Activated T-helper 17 cell treated with anti-CD3 and anti-CD28 coated beads, Interleukin-2, amount 50 U/mL, for 72 hours (primary cell): ENCODE measurements at regions not wholly inside any gene's neighbourhood (a gene's known extent, or its start where the extent isn't known, plus 50 kb on each side); places are given as distances from the start of the nearest gene placed in this dataset.
"Not testable (repeated sequence)": the region's sequence is repeated elsewhere in the genome, so short reads cannot be mapped to it uniquely, and the experiment has no call there.

Experiments
- ATAC-seq: fragments of 150-1000 bp; cut with Tn5 transposase; replicated peaks from 2 replicates; pipeline ENCODE4 v1.10.0; 2021; ENCODE audit warnings: mild to moderate bottlenecking, moderate library complexity
- H3K27ac Mint-ChIP-seq: one replicate; pipeline ENCODE4 v1.8.0; 2022; ENCODE audit warnings: mixed read lengths
- H3K27me3 Mint-ChIP-seq: one replicate; pipeline ENCODE4 v1.8.0; 2022; ENCODE audit warnings: mixed read lengths
- H3K36me3 Mint-ChIP-seq: one replicate; pipeline ENCODE4 v1.8.0; 2022; ENCODE audit warnings: low read depth, mild to moderate bottlenecking, mixed read lengths
- H3K4me1 Mint-ChIP-seq: one replicate; pipeline ENCODE4 v1.8.0; 2022; ENCODE audit warnings: mixed read lengths
- H3K4me3 Mint-ChIP-seq: one replicate; pipeline ENCODE4 v1.8.0; 2022; ENCODE audit warnings: mild to moderate bottlenecking, mixed read lengths
- H3K9me3 Mint-ChIP-seq: one replicate; pipeline ENCODE4 v1.8.0; 2022; ENCODE audit warnings: mixed read lengths

- H3K27me3 Mint-ChIP-seq: no peaks in the 10 kb centered on the region
- H3K27ac Mint-ChIP-seq: no peak overlapping the region
- no peaks in the 10 kb centered on the region for H3K36me3 Mint-ChIP-seq
- ATAC-seq: no peak
- peaks cover under 1% of the 10 kb centered on the region for H3K4me1 Mint-ChIP-seq
- no peaks in the 10 kb centered on the region for H3K9me3 Mint-ChIP-seq
- H3K4me3 Mint-ChIP-seq: no peak overlapping the region
These were observed 131.5 kb upstream of the ACBD5 start for GRCh38 chr10:27372095-27372494.

- not testable (repeated sequence) for H3K27me3 Mint-ChIP-seq, ATAC-seq, H3K9me3 Mint-ChIP-seq, H3K27ac Mint-ChIP-seq, H3K4me1 Mint-ChIP-seq, H3K4me3 Mint-ChIP-seq, H3K36me3 Mint-ChIP-seq
These were observed 130.8 kb upstream of the ACBD5 start for GRCh38 chr10:27371375-27371774.

DNA sequence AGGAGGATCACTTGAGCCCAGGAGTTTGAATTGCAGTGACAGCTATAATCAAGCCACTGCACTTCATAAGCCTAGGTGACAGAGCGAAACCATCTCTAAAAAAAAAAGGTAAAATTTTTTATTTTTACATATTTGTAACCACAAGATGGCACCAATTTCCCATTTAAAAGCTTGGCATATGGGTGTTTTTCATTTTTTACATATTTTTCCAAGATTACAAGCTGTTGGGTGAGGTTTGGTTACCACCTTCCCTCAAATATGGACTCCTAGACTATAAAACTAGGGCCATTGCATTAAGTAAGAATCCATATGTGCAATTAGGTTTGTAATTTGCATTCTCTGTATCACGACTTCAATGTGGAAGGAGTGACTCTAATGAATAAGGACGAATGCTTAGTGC is 129.3 kb upstream of the ACBD5 start:
- H3K27me3 Mint-ChIP-seq: no peaks in the 10 kb centered on the region
- H3K36me3 Mint-ChIP-seq: no peaks in the 10 kb centered on the region
- H3K9me3 Mint-ChIP-seq: no peaks in the 10 kb centered on the region

GRCh38 chr10:27368706-27369105 is 128.1 kb upstream of the ACBD5 start:
- Mint-ChIP-seq H3K27ac (no peak overlapping the region), H3K27me3 (no peaks in the 10 kb centered on the region), H3K36me3 (no peaks in the 10 kb centered on the region), H3K4me3 (no peak overlapping the region), H3K4me1 (peaks cover 6% of the 10 kb centered on the region), H3K9me3 (no peaks in the 10 kb centered on the region)
- ATAC-seq: no peak

More for the DNA sequence above, 129.3 kb upstream of the ACBD5 start:
- Mint-ChIP-seq H3K27ac (no peak overlapping the region), H3K4me1 (peaks cover 6% of the 10 kb centered on the region), H3K4me3 (no peak overlapping the region)
- no peak for ATAC-seq

DNA sequence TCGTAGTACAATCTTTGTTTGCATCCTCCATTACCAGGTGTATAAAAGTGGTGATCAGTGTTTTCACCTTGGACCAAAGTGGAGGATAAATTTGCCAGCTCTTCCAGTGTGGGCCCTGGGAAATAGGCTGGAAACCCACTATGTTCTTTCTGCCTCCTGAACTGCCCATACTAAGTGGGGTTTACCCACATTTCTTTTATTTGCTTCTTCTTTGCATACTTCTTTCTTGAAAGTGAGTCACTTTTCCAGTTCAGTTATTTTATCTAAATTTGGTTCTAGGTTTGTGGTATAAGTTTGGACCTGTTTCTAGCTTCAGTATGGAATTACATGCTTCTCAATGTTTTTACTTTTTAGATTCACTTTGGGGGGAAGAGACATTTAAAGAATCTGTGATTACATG is 126.2 kb upstream of the ACBD5 start:
- Mint-ChIP-seq H3K9me3 (no peaks in the 10 kb centered on the region), H3K27me3 (no peaks in the 10 kb centered on the region), H3K27ac (peak overlapping the region; percentile 7), H3K4me1 (peaks cover 6% of the 10 kb centered on the region), H3K4me3 (no peak overlapping the region), H3K36me3 (no peaks in the 10 kb centered on the region)
- peak; percentile 40 for ATAC-seq

- Mint-ChIP-seq H3K27me3 (no peaks in the 10 kb centered on the region), H3K4me1 (peaks cover 6% of the 10 kb centered on the region), H3K9me3 (no peaks in the 10 kb centered on the region), H3K36me3 (no peaks in the 10 kb centered on the region), H3K27ac (no peak overlapping the region), H3K4me3 (no peak overlapping the region)
- ATAC-seq: no peak
These were observed 123.4 kb upstream of the ACBD5 start for GRCh38 chr10:27364028-27364427.

- ATAC-seq: peak; percentile 92
- H3K9me3 Mint-ChIP-seq: no peaks in the 10 kb centered on the region
- H3K4me3 Mint-ChIP-seq: no peak overlapping the region
- H3K4me1 Mint-ChIP-seq: no peaks in the 10 kb centered on the region
- H3K36me3 Mint-ChIP-seq: no peaks in the 10 kb centered on the region
- H3K27me3 Mint-ChIP-seq: no peaks in the 10 kb centered on the region
- no peak overlapping the region for H3K27ac Mint-ChIP-seq
These were observed 120.1 kb upstream of the ACBD5 start for GRCh38 chr10:27360581-27361172.

GRCh38 chr10:27359792-27360355 is 119.3 kb upstream of the ACBD5 start:
- no peaks in the 10 kb centered on the region for H3K9me3 Mint-ChIP-seq
- no peak for ATAC-seq

GRCh38 chr10:27356738-27357137 is 116.1 kb upstream of the ACBD5 start:
- Mint-ChIP-seq H3K4me3 (no peak overlapping the region), H3K27ac (no peak overlapping the region), H3K27me3 (no peaks in the 10 kb centered on the region), H3K36me3 (no peaks in the 10 kb centered on the region), H3K4me1 (no peaks in the 10 kb centered on the region), H3K9me3 (no peaks in the 10 kb centered on the region)
- no peak for ATAC-seq

More at GRCh38 chr10:27359792-27360355, 119.3 kb upstream of the ACBD5 start:
- Mint-ChIP-seq H3K27ac (no peak overlapping the region), H3K27me3 (no peaks in the 10 kb centered on the region), H3K36me3 (no peaks in the 10 kb centered on the region), H3K4me1 (no peaks in the 10 kb centered on the region), H3K4me3 (no peak overlapping the region)

DNA sequence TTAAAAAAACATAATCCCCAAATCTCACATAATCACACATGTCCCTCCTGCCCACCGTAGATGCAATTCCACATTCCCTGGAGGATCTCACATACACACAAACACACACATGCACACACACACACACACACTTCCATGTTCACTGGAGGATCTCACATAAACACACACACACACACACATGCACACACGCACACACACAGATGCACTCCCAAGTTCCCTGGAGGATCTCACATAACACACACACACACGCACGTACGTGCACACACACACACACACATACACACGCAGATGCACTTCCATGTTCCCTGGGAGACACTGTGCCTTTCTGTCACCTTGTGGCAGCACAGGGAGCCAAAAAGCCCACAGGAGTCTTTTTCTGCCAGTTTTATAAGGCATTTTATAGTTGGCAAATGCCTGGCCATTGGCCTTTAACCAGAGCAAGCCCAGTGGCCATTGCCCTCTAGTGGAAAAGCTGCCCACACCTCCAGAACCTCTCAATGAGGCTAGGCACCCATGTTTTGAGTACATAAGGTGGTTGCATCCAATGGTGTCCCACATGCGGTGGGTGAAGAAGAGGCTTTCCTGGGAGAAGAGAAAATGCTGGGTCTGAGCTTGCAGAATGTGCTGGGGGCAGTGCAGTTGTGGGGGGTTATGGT is 115.4 kb upstream of the ACBD5 start:
- Mint-ChIP-seq H3K4me3 (no peak overlapping the region), H3K36me3 (no peaks in the 10 kb centered on the region), H3K27ac (no peak overlapping the region), H3K9me3 (no peaks in the 10 kb centered on the region), H3K27me3 (no peaks in the 10 kb centered on the region), H3K4me1 (no peaks in the 10 kb centered on the region)
- ATAC-seq: no peak

DNA sequence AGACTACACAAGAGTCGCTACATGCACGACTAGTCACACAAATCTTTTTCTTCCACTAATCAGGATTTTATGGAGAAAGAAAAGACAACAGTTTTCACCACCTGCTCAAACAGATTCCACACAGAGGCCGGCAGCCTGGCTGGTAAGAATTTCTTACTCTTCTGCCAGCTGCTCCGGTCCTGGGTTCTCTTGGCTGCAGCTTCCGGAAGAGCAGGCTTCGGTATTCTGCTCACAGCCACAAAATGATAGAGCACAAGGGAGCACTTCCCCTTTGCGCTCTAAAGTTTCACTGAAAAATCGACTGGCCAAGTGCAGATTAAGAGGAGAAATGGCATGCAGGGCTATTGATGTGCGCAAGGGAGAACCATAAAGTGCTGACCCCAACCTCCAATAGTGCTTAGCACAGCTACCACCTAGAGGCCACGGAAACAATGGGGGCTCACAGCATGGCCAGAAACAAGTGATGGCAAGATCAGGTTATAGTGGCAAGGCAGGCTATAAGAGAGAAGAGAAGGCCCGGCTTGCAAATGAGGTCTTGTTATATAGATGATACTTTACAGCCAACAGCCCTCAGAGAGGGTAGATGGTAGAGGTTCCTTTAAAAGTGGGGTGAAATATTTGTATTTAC is 114.2 kb upstream of the ACBD5 start:
- not testable (repeated sequence) for H3K9me3 Mint-ChIP-seq, H3K27me3 Mint-ChIP-seq, H3K36me3 Mint-ChIP-seq, H3K4me1 Mint-ChIP-seq
- Mint-ChIP-seq H3K27ac (peak overlapping the region; percentile 30), H3K4me3 (peak overlapping the region; percentile 57)
- peak; percentile 67 for ATAC-seq

DNA sequence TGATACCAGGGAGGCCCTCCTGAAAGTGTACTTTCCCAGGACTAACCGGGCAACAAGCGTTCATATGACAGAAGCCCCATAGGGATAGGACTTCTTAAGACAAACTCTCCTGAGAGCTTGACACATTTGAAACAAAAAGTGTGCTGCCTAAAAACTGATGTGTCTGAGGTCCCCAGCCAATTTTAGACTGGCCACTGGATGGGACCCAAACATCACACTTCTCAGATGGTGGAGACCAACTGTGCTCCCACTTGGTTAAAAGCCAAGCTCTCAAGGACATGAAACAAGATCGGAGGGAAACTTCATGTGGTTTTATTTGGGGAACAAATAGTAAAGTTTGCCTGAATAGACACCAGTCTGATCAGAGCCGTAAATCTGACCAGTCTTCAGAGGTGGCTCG is 113.5 kb upstream of the ACBD5 start:
- peak overlapping the region; percentile 30 for H3K27ac Mint-ChIP-seq
- not testable (repeated sequence) for H3K4me1 Mint-ChIP-seq, H3K9me3 Mint-ChIP-seq, H3K36me3 Mint-ChIP-seq, H3K27me3 Mint-ChIP-seq, ATAC-seq
- H3K4me3 Mint-ChIP-seq: peak overlapping the region; percentile 57

GRCh38 chr10:27349987-27350386 is 109.4 kb upstream of the ACBD5 start:
- peaks cover 3% of the 10 kb centered on the region for H3K27me3 Mint-ChIP-seq
- H3K27ac Mint-ChIP-seq: no peak overlapping the region
- H3K36me3 Mint-ChIP-seq: no peaks in the 10 kb centered on the region
- H3K9me3 Mint-ChIP-seq: no peaks in the 10 kb centered on the region
- H3K4me1 Mint-ChIP-seq: peaks cover 19% of the 10 kb centered on the region
- ATAC-seq: no peak
- H3K4me3 Mint-ChIP-seq: no peak overlapping the region

GRCh38 chr10:27347827-27348207 is 107.2 kb upstream of the ACBD5 start:
- H3K4me1 Mint-ChIP-seq: peaks cover 33% of the 10 kb centered on the region
- H3K27me3 Mint-ChIP-seq, H3K27ac Mint-ChIP-seq, H3K4me3 Mint-ChIP-seq, H3K9me3 Mint-ChIP-seq, ATAC-seq, H3K36me3 Mint-ChIP-seq: not testable (repeated sequence)

DNA sequence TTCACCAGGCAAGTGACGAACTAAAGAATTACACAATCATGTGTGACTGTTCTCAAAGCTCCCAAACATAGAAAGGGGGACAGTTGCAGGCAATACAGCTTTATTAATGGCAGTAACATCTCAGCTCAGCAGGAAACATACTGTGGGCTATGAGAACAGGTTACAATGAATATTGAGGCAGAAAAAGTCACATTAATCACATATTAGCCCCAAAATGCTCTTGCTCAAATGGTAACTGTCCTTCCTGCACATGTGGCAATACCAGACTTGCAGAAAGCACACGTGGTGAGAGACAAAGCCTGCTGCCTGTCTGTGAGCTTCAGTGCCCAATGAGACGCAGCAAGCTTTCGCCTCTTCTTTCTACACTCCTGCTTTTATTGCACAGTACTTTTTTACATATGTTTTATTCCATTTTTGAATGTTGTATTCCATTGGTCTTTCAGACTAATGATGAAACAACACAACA is 104.9 kb upstream of the ACBD5 start:
- peak; percentile 31 for ATAC-seq
- H3K36me3 Mint-ChIP-seq: no peaks in the 10 kb centered on the region
- no peaks in the 10 kb centered on the region for H3K9me3 Mint-ChIP-seq
- peaks cover 33% of the 10 kb centered on the region for H3K4me1 Mint-ChIP-seq
- H3K4me3 Mint-ChIP-seq: peak overlapping the region; percentile 67
- peaks cover 3% of the 10 kb centered on the region for H3K27me3 Mint-ChIP-seq
- H3K27ac Mint-ChIP-seq: peak overlapping the region; percentile 85
